Ovary (tissue), 7 donors: ENCODE measurements at regions not wholly inside any gene's neighbourhood (a gene's known extent, or its start where the extent isn't known, plus 50 kb on each side); places are given as distances from the start of the nearest gene placed in this dataset.

ENCODE experiments used
- DNase-seq, 5 donors: peaks; one replicate each; pipeline ENCODE4 v3.0.0-alpha.2; 2019 to 2020
- H3K27ac ChIP-seq, 2 donors: fragments of 200-600 bp; one replicate each; pipeline versions ENCODE4 v1.5.1 to v1.8.0; 2019 to 2022
- H3K27me3 ChIP-seq: fragments of 200-600 bp; one replicate; pipeline ENCODE4 v1.8.0; 2022
- H3K36me3 ChIP-seq: fragments of 200-600 bp; sonication (generic); one replicate; pipeline ENCODE4 v1.5.1; 2019
- H3K4me1 ChIP-seq: one replicate; pipeline ENCODE4 v1.8.1; 2013; ENCODE audit warnings: mild to moderate bottlenecking, moderate library complexity; ENCODE audit not compliant: insufficient read depth
- H3K4me3 ChIP-seq: fragments of 200-600 bp; sonication (generic); one replicate; pipeline ENCODE4 v1.5.1; 2017
- H3K9me3 ChIP-seq, 2 donors: fragments of 200-600 bp in 1 of 2; sonication (generic) in 1 of 2; one replicate each; pipeline versions ENCODE4 v1.5.1 to v1.8.1; 2013 to 2019; ENCODE audit warnings: mild to moderate bottlenecking in 1 of 2, moderate library complexity in 1 of 2
- EP300 ChIP-seq: sonication (generic); formaldehyde crosslinking; IDR thresholded peaks from one replicate; pipeline ENCODE4 v1.6.1; 2017; ENCODE audit warnings: antibody characterized with exemption
- POLR2A ChIP-seq: fragments of 450-650 bp; IDR thresholded peaks from one replicate; pipeline ENCODE4 v1.6.1; 2017; ENCODE audit warnings: antibody characterized with exemption, mild to moderate bottlenecking, moderate library complexity
- WGBS, 3 donors: extraction: QIAGEN DNeasy Blood & Tissue Kit in 1 of 3; methylation state at CpG; one replicate each; pipeline versions ENCODE4 v1.1.5 to v1.1.7; 2013 to 2017; 5-methylcytosine and 5-hydroxymethylcytosine counted together
- intact Hi-C, 4 donors: fragments of 100-400 bp; cut with DNase I; formaldehyde crosslinking; loops; one replicate each; pipeline versions ENCODE4 v1.11.0 to v1.15.1; 2022 to 2023
- TF ChIP-seq, protein P1 (sequence below), 3 donors: fragments of 450-650 bp in 2 of 3; fragments of 200-600 bp in 1 of 3; IDR thresholded peaks; one replicate each; pipeline versions ENCODE4 v1.5.1 to v1.8.0; 2016 to 2022; ENCODE audit warnings: antibody characterized with exemption in 3 of 3, mild to moderate bottlenecking in 1 of 3
- donor health status: DM: no; HTN: no; CAD: no; lungs with moderate emphysema.
- donor health status: DM: no; HTN: no; CAD: no.
- donor health status: Bipolar disorder and iron deficiency.
- donor health status: DM: no; HTN: no; CAD: no.
- donor health status: DM: yes; HTN: yes; CAD: no.

DNA sequence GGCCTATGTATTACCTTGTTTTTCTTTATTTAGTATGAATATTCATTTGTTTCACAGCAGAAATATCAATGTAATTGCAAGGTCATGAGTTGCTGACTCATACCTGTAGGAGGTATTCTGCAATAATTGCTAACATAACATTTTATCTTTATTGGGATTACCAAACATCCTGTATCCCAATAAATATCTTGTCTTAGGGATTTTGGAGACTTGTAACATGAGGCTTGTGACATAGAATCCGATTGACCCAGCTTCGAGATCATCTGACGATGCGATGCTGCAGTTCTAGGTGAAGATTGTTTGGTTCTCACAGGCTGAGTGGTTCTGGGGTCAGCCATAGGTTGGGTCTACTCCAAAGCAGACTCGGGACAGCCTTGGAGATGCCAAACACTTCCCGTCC is 133.4 kb upstream of the RND3 start:
- intact Hi-C loops: no loop called here
- H3K27me3 ChIP-seq: no peaks in the 10 kb centered on the region
- H3K36me3 ChIP-seq: no peaks in the 10 kb centered on the region
- WGBS, 3 donors: 33 to 62% (median 40%) methylated on average over 6 of the region's 6 CpGs
- H3K4me3 ChIP-seq: no peak overlapping the region
- H3K27ac ChIP-seq: no peak overlapping the region
- peaks cover 10% of the 10 kb centered on the region for H3K4me1 ChIP-seq
- DNase-seq: peak in 1 of 5 donors; percentile 13
- no peak for TF ChIP-seq POLR2A
- no peak for TF ChIP-seq EP300
- TF ChIP-seq, protein P1, sequence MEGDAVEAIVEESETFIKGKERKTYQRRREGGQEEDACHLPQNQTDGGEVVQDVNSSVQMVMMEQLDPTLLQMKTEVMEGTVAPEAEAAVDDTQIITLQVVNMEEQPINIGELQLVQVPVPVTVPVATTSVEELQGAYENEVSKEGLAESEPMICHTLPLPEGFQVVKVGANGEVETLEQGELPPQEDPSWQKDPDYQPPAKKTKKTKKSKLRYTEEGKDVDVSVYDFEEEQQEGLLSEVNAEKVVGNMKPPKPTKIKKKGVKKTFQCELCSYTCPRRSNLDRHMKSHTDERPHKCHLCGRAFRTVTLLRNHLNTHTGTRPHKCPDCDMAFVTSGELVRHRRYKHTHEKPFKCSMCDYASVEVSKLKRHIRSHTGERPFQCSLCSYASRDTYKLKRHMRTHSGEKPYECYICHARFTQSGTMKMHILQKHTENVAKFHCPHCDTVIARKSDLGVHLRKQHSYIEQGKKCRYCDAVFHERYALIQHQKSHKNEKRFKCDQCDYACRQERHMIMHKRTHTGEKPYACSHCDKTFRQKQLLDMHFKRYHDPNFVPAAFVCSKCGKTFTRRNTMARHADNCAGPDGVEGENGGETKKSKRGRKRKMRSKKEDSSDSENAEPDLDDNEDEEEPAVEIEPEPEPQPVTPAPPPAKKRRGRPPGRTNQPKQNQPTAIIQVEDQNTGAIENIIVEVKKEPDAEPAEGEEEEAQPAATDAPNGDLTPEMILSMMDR (IDR thresholded peaks at IDR 0.05): no peak
- H3K9me3 ChIP-seq: no peaks in the 10 kb centered on the region

- intact Hi-C loops: no loop called here
- no peak overlapping the region for H3K27ac ChIP-seq
- H3K9me3 ChIP-seq: no peaks in the 10 kb centered on the region
- H3K27me3 ChIP-seq: no peaks in the 10 kb centered on the region
- H3K36me3 ChIP-seq: no peaks in the 10 kb centered on the region
- H3K4me3 ChIP-seq: no peak overlapping the region
- H3K4me1 ChIP-seq: peaks cover 10% of the 10 kb centered on the region
- DNase-seq: no peak
- TF ChIP-seq, protein P1 (IDR thresholded peaks at IDR 0.05): no peak
- TF ChIP-seq EP300 (no peak), POLR2A (no peak)
Observed at GRCh38 chr2:150620416-150620815, 132.9 kb upstream of the RND3 start.

- Histone ChIP-seq H3K4me1 (peaks cover 10% of the 10 kb centered on the region), H3K4me3 (no peak overlapping the region), H3K27me3 (no peaks in the 10 kb centered on the region), H3K27ac (no peak overlapping the region), H3K9me3 (no peaks in the 10 kb centered on the region), H3K36me3 (no peaks in the 10 kb centered on the region)
- peak in 1 of 5 donors; percentile 11 for DNase-seq
- intact Hi-C loops: no loop called here
- TF ChIP-seq, protein P1 (IDR thresholded peaks at IDR 0.05): no peak
- TF ChIP-seq EP300 (no peak), POLR2A (no peak)
- 26 to 34% (median 30%) methylated on average over 5 of the region's 5 CpGs for WGBS, 3 donors
Observed at GRCh38 chr2:150619607-150620330, 132.3 kb upstream of the RND3 start.

- Histone ChIP-seq H3K27ac (no peak overlapping the region), H3K27me3 (no peaks in the 10 kb centered on the region), H3K4me1 (peaks cover 10% of the 10 kb centered on the region), H3K9me3 (no peaks in the 10 kb centered on the region), H3K4me3 (no peak overlapping the region), H3K36me3 (no peaks in the 10 kb centered on the region)
- WGBS, 3 donors: 45 to 72% (median 59%) methylated on average over 7 of the region's 7 CpGs
- TF ChIP-seq EP300: no peak
- TF ChIP-seq, protein P1 (IDR thresholded peaks at IDR 0.05): no peak
- TF ChIP-seq POLR2A: no peak
- intact Hi-C loops: no loop called here
- no peak for DNase-seq
Observed at GRCh38 chr2:150618245-150618895, 130.9 kb upstream of the RND3 start.
